Epithelial cell of proximal tubule (primary cell): ENCODE measurements at regions not wholly inside any gene's neighbourhood (a gene's known extent, or its start where the extent isn't known, plus 50 kb on each side); places are given as distances from the start of the nearest gene placed in this dataset.
"Not testable (repeated sequence)": the region's sequence is repeated elsewhere in the genome, so short reads cannot be mapped to it uniquely, and the experiment has no call there.

Source experiments
- DNase-seq: peaks from one replicate; pipeline ENCODE4 v3.0.0-alpha.2; 2011; ENCODE audit warnings: low read depth
- H3K4me3 ChIP-seq: 2 replicates; pipeline ENCODE4 v1.5.1; 2011; ENCODE audit warnings: low read depth, mild to moderate bottlenecking, low read length
- CTCF ChIP-seq: conservative IDR thresholded peaks from 2 replicates; pipeline ENCODE4 v1.5.1; 2012; ENCODE audit warnings: low read depth, mild to moderate bottlenecking, low read length

DNA sequence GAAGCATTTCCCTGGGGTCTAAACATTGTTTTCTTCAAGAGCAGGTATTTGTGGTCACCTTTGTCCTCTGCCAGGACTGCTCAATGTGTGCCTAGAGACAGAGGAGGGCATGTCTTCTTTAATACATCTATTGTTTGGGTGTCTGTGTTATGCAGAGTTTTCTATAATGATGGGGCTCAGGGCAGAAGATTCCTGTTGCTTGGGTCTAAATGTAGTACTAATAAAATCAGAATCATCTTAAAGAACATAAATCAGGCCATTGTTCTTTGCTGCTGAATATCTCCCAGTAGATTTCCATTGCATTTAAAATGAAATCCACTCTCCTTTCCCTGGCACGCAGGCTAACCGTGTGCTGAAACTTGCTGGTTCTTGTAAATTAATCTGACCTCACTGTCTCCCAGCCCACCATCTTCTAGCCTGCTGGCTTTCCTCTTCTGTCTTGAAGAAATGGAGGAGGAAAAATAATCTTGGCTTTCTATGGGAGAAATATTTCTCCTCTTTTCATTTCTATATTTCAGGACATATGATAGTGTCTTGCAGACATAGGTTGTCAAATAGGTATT lies 1396.8 kb downstream of the GATA3 start:
- no peak overlapping the region for H3K4me3 ChIP-seq
- TF ChIP-seq CTCF: no peak
- DNase-seq: no peak

DNA sequence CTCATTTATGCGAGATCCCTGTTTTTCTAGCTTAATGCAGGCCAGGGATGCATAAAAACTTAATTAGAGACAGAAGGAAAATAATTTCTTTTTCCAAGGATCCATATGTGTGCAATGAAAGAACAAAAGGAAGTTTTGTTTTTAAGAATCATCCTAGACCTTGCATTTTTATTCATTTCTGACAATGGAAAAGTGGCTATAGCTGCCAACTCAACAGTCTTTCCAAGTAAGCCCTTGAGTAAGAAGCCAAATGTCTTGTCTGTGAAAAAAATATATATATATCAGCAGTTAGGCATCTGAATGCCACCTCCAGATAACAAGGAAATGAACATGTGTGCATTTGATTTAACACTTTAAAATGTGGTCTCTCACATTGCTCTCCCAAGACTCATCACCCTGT lies 1397.6 kb downstream of the GATA3 start:
- H3K4me3 ChIP-seq: no peak overlapping the region
- DNase-seq: no peak
- no peak for TF ChIP-seq CTCF

DNA sequence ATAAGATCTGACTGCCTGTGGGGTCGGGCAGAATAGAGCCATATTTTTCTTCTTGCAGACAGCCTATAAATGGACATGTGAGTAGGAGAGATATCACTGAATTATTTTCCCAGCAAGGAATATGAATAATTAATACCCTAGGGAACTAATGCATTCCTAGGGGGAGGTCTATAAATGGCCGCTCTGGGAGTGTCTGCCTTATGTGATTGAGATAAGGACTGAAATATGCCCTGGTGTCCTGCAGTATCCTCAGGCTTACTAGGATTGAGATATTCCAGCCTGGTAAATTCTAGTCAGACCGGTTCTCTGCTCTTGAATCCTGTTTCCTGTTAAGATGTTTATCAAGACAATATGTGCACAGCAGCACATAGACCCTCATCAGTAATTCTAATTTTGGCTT lies 1399.4 kb downstream of the GATA3 start:
- H3K4me3 ChIP-seq: not testable (repeated sequence)

DNA sequence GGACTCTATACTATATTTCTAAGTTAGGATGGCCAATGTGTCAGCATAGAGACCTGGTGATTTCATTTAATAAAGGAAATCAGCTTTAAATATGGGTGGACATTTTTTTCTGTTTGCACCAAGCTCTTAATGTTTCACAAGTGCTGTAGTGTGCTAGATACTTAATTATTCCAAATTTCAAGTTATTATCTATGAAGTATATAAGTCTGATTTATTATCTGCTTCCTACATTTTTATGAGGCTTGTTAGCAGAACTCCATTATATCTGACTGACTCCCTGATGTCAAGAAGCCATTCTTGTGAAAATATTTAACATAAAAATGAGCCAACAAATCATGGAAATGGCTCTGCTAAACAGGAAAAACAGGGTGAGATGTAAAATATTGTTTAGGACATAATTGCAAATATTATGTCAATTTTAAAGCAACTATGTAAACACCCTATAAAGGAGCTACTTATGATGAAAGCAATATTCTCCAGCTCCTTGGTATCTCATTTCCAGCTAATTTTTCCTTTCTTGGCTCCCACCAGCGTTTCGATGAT lies 1415.2 kb downstream of the GATA3 start:
- no peak overlapping the region for H3K4me3 ChIP-seq

More for the DNA sequence above, 1399.4 kb downstream of the GATA3 start:
- DNase-seq: not testable (repeated sequence)

DNA sequence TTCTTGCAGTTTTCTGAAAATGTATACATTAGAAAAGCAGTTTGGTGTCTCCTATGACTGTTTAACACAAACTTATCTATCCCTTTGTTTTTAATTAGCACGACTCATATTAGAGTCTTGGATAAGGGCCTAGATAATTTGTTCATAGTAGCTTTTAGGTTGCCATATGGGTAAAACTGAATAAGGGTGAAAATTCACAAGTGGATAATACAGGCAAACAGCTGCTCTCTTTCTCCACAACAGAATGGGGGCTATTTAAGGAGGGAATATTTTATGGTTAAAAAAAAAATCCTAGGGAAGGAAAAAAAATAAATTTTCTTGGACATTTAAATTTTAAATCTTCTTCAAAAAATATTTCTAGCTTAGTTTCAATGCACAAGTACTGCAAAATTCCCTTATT lies 1416.1 kb downstream of the GATA3 start:
- DNase-seq: no peak
- TF ChIP-seq CTCF: no peak
- no peak overlapping the region for H3K4me3 ChIP-seq

More for the DNA sequence above, 1415.2 kb downstream of the GATA3 start:
- DNase-seq: no peak
- TF ChIP-seq CTCF: no peak

- no peak for DNase-seq
- TF ChIP-seq CTCF: no peak
- no peak overlapping the region for H3K4me3 ChIP-seq
These were observed 1447.5 kb downstream of the GATA3 start for GRCh38 chr10:9501944-9502343.

DNA sequence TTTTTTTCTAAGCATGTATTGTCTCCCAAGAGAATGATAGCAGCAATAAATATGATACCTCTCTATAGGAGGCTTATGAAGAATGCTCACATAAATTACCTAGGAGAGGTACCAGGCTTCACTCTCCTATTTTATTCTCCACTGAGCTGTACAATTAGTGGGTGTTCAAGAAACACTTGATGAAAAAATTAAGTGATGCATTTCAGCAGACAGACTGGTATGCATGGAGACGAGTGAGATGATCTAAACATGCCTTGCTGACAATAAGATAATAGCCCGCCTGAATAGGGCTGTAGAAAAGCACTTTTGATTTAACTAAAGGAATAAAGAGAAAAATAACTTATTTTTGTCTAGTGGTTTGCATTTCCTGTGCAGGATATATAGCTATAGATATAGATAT lies 1449.7 kb downstream of the GATA3 start:
- no peak for TF ChIP-seq CTCF
- H3K4me3 ChIP-seq: no peak overlapping the region
- DNase-seq: no peak
